SK-N-SH (cell line): ENCODE measurements at regions not wholly inside any gene's neighbourhood (a gene's known extent, or its start where the extent isn't known, plus 50 kb on each side); places are given as distances from the start of the nearest gene placed in this dataset.

ENCODE experiments used
- CTCF ChIA-PET: fragments of 300-600, 350-600 bp; formaldehyde crosslinking; extraction: SDS; loops from one replicate; lab custom pipeline; 2021; lab: Yijun Ruan, JAX
- POLR2A ChIA-PET: fragments of 350-600 bp; sonication (Branson Sonifier 250); formaldehyde crosslinking; extraction: SDS; loops from one replicate; lab custom pipeline; 2020; ENCODE audit warnings: antibody characterized with exemption, inconsistent platforms; lab: Yijun Ruan, JAX
- DNase-seq: peaks from one replicate; pipeline ENCODE4 v3.0.0; 2012
- H2AFZ ChIP-seq: fragments of 200-600 bp; sonication (generic); 2 replicates; pipeline ENCODE4 v1.8.1; 2016; ENCODE audit warnings: antibody characterized with exemption, mild to moderate bottlenecking, low read depth
- H3F3A ChIP-seq: fragments of 200-600 bp; sonication (generic); replicated peaks from 2 replicates; pipeline ENCODE3; 2016; ENCODE audit warnings: antibody characterized with exemption, mild to moderate bottlenecking; ENCODE audit not compliant: insufficient read depth
- H3K27ac ChIP-seq, 2 experiments: fragments of 200-500 bp in 1 of 2; fragments of 200-600 bp in 1 of 2; sonication (Bioruptor generic) in 1 of 2; sonication (generic), shearing (Covaris generic) in 1 of 2; 2 replicates each; pipeline versions ENCODE4 v1.5.1 to v1.6.1; 2014 to 2016; ENCODE audit warnings: low read depth in 2 of 2, inconsistent platforms in 1 of 2, low read length in 1 of 2, mild to moderate bottlenecking in 1 of 2, mixed read lengths in 1 of 2
- H3K27me3 ChIP-seq: fragments of 200-600 bp; sonication (generic), shearing (Covaris generic); 2 replicates; pipeline ENCODE4 v1.6.1; 2016; ENCODE audit warnings: mixed run types; ENCODE audit not compliant: insufficient read depth
- H3K36me3 ChIP-seq, 2 experiments: fragments of 200-500 bp in 1 of 2; fragments of 200-600 bp in 1 of 2; sonication (Bioruptor generic) in 1 of 2; sonication (generic) in 1 of 2; replicated peaks in 1 of 2; 2 replicates each; pipeline versions ENCODE3 to v1.5.1; 2014 to 2016; ENCODE audit warnings: low read length in 1 of 2, mild to moderate bottlenecking in 1 of 2; ENCODE audit not compliant: insufficient read depth in 2 of 2, control insufficient read depth in 1 of 2
- H3K4me1 ChIP-seq, 2 experiments: fragments of 200-500 bp in 1 of 2; fragments of 200-600 bp in 1 of 2; sonication (Bioruptor generic) in 1 of 2; sonication (generic), shearing (Covaris generic) in 1 of 2; 2 replicates each; pipeline versions ENCODE4 v1.5.1 to v1.6.1; 2014 to 2016; ENCODE audit warnings: low read depth in 1 of 2, low read length in 1 of 2, mixed run types in 1 of 2; ENCODE audit not compliant: insufficient read depth in 2 of 2, control insufficient read depth in 1 of 2
- H3K4me2 ChIP-seq: fragments of 200-600 bp; sonication (generic), shearing (Covaris generic); 2 replicates; pipeline ENCODE4 v1.6.1; 2017; ENCODE audit warnings: mixed run types
- H3K4me3 ChIP-seq, 2 experiments: fragments of 200-500 bp in 1 of 2; fragments of 200-600 bp in 1 of 2; sonication (Bioruptor generic) in 1 of 2; sonication (generic), shearing (Covaris generic) in 1 of 2; 2 replicates each; pipeline versions ENCODE4 v1.5.1 to v1.8.1; 2014 to 2016; ENCODE audit warnings: low read depth in 2 of 2, inconsistent platforms in 1 of 2, low read length in 1 of 2, mild to moderate bottlenecking in 1 of 2, mixed read lengths in 1 of 2, moderate library complexity in 1 of 2
- H3K79me2 ChIP-seq: fragments of 200-600 bp; sonication (generic); 2 replicates; pipeline ENCODE4 v1.8.1; 2017; ENCODE audit warnings: mild to moderate bottlenecking; ENCODE audit not compliant: insufficient read depth
- H3K9ac ChIP-seq: fragments of 200-600 bp; sonication (generic); 2 replicates; pipeline ENCODE4 v1.6.1; 2017; ENCODE audit warnings: mixed run types
- H3K9me2 ChIP-seq: fragments of 200-600 bp; sonication (generic); 2 replicates; pipeline ENCODE4 v1.6.1; 2017; ENCODE audit warnings: mixed run types
- H3K9me3 ChIP-seq: fragments of 200-600 bp; sonication (generic); 2 replicates; pipeline ENCODE4 v1.6.1; 2017; ENCODE audit warnings: mixed run types, mild to moderate bottlenecking, moderate library complexity
- H4K20me1 ChIP-seq: fragments of 200-600 bp; sonication (generic); 2 replicates; pipeline ENCODE4 v1.6.1; 2017; ENCODE audit warnings: mild to moderate bottlenecking, mixed run types; ENCODE audit not compliant: insufficient read depth
- CHD2 ChIP-seq: fragments of 150-350 bp; IDR thresholded peaks from 2 replicates; pipeline ENCODE4 v1.6.1; 2018; ENCODE audit warnings: low read length; ENCODE audit not compliant: partially characterized antibody
- NFIC ChIP-seq: IDR thresholded peaks from 2 replicates; pipeline ENCODE4 v1.4.0; 2012; ENCODE audit warnings: borderline replicate concordance
- NRF1 ChIP-seq: IDR thresholded peaks from 2 replicates; pipeline ENCODE4 v1.6.1; 2012; ENCODE audit warnings: low read depth, mild to moderate bottlenecking, low read length
- POLR2AphosphoS5 ChIP-seq: IDR thresholded peaks from 2 replicates; pipeline ENCODE4 v1.6.1; 2012; ENCODE audit warnings: low read depth, low read length
- TCF12 ChIP-seq: IDR thresholded peaks from 2 replicates; pipeline ENCODE4 v1.4.0; 2012
- WGBS: methylation state at CpG from one replicate; pipeline ENCODE4 v1.1.6; 2017; ENCODE audit warnings: low lambda C conversion rate; 5-methylcytosine and 5-hydroxymethylcytosine counted together
- TF ChIP-seq, protein P1 (sequence below): IDR thresholded peaks from 2 replicates; pipeline ENCODE4 v1.4.0; 2012; ENCODE audit warnings: low read depth
- TF ChIP-seq, protein P2 (sequence below): fragments of 150-350 bp; IDR thresholded peaks from 2 replicates; pipeline ENCODE4 v1.6.1; 2017; ENCODE audit warnings: antibody characterized with exemption, low read length, low read depth, borderline replicate concordance
- TF ChIP-seq, protein P3 (sequence below): IDR thresholded peaks from 2 replicates; pipeline ENCODE4 v1.6.1; 2012; ENCODE audit warnings: mild to moderate bottlenecking, low read depth, low read length, moderate library complexity

DNA sequence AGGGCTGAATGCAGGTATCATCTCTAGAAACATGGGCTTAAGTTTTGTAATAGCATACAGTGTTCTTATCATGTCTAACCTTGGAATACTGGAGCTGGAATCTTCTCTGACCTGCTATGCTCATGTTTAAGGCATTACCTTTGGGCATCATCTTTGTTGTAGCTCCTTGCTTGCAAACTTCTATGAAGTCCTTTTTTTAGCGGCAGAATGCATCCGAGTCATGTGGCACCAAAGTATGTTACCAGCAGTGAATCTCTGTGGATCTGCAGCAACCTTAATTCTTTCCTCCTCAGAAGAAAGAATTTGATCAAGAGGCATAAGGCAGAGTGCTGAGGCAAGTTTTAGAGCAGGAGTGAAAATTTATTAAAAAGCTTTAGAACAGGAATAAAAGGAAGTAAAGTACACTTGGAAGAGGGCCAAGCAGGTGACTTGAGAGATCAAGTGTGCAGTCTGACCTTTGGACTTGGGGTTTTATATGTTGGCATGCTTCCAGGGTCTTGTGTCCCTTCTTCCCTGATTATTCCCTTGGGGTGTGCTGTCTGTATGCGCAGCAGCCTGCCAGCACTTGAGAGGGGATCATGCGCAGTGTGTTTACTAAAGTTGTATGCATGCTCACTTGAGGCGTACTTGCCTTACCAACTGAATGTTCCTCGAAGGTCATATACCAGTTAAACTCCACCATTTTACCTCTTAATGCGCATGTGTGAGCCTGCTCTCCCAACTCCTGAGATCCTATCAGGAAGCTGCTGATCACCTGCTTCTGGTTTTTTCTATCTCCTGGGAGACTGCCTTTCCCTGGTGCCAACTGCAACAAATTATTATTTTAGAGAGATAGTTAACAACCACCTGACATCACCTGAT is 115.5 kb downstream of the LACC1 start:
- ChIA-PET CTCF (interaction anchor here (1.4 kb wide), 1 partner anchor 87 kb away, joined by 5 read pairs; no protein-coding TSS in a partner anchor), POLR2A (interaction anchor here (0.9 kb wide), 1 partner anchor 442 kb away, joined by 3 read pairs; no protein-coding TSS in a partner anchor)
- TF ChIP-seq, protein P1, sequence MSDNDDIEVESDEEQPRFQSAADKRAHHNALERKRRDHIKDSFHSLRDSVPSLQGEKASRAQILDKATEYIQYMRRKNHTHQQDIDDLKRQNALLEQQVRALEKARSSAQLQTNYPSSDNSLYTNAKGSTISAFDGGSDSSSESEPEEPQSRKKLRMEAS: no peak
- TF ChIP-seq, protein P2, sequence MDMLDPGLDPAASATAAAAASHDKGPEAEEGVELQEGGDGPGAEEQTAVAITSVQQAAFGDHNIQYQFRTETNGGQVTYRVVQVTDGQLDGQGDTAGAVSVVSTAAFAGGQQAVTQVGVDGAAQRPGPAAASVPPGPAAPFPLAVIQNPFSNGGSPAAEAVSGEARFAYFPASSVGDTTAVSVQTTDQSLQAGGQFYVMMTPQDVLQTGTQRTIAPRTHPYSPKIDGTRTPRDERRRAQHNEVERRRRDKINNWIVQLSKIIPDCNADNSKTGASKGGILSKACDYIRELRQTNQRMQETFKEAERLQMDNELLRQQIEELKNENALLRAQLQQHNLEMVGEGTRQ: no peak
- no peak for TF ChIP-seq NFIC
- Histone ChIP-seq H3K79me2 (no peaks in the 10 kb centered on the region), H3K27ac (no peak overlapping the region), H3K9ac (no peak overlapping the region), H3K9me2 (no peaks in the 10 kb centered on the region), H3F3A (no peaks in the 10 kb centered on the region), H3K27me3 (no peaks in the 10 kb centered on the region; the same call in 1 of the 2 replicates), H2AFZ (no peak overlapping the region), H3K4me3 (no peak overlapping the region), H3K4me2 (no peak overlapping the region), H3K9me3 (no peaks in the 10 kb centered on the region), H4K20me1 (no peaks in the 10 kb centered on the region), H3K4me1 (no peaks in the 10 kb centered on the region; a peak in 1 of 4 replicates), H3K36me3 (no peaks in the 10 kb centered on the region)
- 68% methylated on average over 6 of the region's 7 CpGs for whole genome bisulfite sequencing
- no peak for DNase-seq

DNA sequence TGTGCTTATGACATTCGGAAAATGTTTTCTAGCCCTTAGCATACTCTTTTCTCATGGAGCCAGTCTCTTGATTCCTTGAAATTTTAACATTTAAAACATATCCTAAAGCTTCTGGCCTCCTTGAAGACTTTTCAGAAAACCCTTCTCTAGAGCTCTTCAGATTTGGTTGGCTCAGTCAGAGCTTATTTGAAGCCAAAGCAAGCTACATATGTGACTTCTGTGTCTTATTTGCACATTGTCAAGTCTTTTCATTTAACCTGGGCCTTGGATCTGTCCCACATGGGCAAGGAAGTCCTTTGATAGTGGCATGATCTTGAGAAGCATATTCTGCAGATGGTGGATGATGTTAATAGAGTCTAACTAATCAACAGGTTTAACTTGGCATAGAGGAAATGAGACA is 116.5 kb downstream of the LACC1 start:
- no peak overlapping the region for H3K4me3 ChIP-seq
- CTCF ChIA-PET: interaction anchor here (1.1 to 1.2 kb wide), 2 partner anchors 23 to 487 kb away, joined by 3 read pairs; no protein-coding TSS in a partner anchor
- H3K27ac ChIP-seq: no peak overlapping the region
- H3K4me2 ChIP-seq: no peak overlapping the region
- H3K79me2 ChIP-seq: no peaks in the 10 kb centered on the region
- POLR2A ChIA-PET: interaction anchor here (0.9 kb wide), 1 partner anchor 441 kb away, joined by 3 read pairs; no protein-coding TSS in a partner anchor
- no peak overlapping the region for H3K9ac ChIP-seq
- H3K9me3 ChIP-seq: no peaks in the 10 kb centered on the region
- no peaks in the 10 kb centered on the region for H3K9me2 ChIP-seq
- no peak for TF ChIP-seq CHD2
- TF ChIP-seq TCF12: no peak
- no peak for TF ChIP-seq NRF1
- TF ChIP-seq, protein P3, sequence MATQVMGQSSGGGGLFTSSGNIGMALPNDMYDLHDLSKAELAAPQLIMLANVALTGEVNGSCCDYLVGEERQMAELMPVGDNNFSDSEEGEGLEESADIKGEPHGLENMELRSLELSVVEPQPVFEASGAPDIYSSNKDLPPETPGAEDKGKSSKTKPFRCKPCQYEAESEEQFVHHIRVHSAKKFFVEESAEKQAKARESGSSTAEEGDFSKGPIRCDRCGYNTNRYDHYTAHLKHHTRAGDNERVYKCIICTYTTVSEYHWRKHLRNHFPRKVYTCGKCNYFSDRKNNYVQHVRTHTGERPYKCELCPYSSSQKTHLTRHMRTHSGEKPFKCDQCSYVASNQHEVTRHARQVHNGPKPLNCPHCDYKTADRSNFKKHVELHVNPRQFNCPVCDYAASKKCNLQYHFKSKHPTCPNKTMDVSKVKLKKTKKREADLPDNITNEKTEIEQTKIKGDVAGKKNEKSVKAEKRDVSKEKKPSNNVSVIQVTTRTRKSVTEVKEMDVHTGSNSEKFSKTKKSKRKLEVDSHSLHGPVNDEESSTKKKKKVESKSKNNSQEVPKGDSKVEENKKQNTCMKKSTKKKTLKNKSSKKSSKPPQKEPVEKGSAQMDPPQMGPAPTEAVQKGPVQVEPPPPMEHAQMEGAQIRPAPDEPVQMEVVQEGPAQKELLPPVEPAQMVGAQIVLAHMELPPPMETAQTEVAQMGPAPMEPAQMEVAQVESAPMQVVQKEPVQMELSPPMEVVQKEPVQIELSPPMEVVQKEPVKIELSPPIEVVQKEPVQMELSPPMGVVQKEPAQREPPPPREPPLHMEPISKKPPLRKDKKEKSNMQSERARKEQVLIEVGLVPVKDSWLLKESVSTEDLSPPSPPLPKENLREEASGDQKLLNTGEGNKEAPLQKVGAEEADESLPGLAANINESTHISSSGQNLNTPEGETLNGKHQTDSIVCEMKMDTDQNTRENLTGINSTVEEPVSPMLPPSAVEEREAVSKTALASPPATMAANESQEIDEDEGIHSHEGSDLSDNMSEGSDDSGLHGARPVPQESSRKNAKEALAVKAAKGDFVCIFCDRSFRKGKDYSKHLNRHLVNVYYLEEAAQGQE: no peak
- no peak for TF ChIP-seq POLR2AphosphoS5
- TF ChIP-seq, all 33 proteins: peak for 0
- WGBS: 41% methylated on average over 1 of the region's 1 CpG
- no peak overlapping the region for H2AFZ ChIP-seq
- H4K20me1 ChIP-seq: no peaks in the 10 kb centered on the region
- no peak for DNase-seq
- no peaks in the 10 kb centered on the region for H3F3A ChIP-seq
- no peaks in the 10 kb centered on the region for H3K36me3 ChIP-seq
- H3K27me3 ChIP-seq: no peaks in the 10 kb centered on the region; the same call in 1 of the 2 replicates
- no peaks in the 10 kb centered on the region; a peak in 1 of 4 replicates for H3K4me1 ChIP-seq
